SKM-1 (cell line): ENCODE measurements at regions not wholly inside any gene's neighbourhood (a gene's known extent, or its start where the extent isn't known, plus 50 kb on each side); places are given as distances from the start of the nearest gene placed in this dataset.

ENCODE experiments used
- DNase-seq: peaks from one replicate; lab custom pipeline; 2025; ENCODE audit not compliant: unreplicated experiment; lab: John Stamatoyannopoulos, UW

DNA sequence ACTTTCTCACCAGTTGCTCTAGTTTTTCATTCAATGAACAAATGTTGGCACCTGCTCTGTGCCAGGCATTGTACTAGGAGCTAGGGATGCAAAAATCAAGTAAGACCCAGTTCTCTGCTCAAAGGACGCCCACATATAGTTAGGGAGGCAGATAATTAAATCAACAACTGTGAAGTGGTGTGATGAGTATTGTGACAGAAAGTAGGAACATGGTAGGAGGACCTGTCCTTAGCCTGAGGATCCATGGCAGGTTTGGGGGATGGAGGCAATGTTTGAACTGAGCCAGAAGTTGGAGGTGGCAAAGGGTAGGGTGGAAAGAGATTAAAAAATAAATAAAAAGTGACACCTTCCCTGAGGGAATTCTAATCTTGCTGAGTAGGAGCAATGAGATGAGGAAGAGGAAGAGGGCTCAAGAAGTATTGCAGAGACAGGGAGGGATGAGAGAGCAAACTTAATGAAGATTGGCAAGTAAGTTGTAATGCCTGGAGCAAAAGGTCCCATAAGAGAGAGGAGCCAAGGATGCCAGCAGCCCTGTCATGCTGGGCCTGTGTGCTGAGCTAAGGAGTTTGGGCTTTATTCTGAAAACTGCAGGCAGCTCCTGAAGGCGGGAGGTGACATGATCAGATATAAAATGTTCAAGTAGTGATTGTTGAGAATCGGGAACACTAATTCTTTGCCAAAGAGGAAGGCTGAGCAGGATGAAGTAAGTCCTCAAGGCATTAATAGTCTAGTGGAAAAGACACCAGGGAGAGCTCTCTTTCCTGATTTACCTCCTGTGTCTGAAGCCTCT is 184.3 kb upstream of the PPP2R3A start:
- no peak for DNase-seq

DNA sequence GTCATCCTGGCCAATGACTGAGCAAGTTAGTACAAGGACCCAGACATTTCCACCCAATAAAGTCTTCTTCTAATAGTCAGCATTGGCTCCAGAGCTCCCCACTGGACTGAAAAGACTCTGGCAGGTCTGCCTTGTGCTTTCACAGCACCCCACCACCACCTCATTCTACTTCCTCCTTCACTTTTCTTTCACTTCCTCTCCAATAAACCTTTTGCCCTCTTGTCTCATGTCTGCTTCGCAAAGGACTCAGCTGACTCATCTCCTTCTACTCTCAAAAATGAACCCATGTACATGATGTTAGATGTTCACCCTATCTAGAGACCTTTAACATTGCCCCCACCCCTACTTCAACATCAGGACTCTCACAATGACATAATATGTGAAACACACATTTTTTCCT is 181.0 kb upstream of the PPP2R3A start:
- peak; percentile 56 for DNase-seq

DNA sequence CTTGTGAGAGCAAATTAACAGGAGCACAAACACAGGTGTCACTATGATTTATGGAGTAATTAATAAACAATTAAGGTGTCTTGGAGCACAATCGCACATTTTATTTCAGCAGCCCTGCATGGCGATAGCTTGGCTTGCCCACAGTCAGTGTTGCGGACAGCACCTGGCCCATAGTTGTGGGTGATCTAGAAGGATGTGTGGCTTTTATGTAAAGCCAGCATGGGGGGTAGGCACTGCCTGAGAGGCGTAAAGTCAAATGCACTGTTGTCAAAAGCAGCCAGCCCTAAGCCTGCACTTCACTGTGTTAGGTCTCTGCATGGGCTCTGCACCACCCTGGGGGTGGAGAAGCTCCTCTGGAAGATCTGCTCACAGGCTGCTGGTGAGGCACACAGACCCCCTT is 177.4 kb upstream of the PPP2R3A start:
- DNase-seq, result no peak

DNA sequence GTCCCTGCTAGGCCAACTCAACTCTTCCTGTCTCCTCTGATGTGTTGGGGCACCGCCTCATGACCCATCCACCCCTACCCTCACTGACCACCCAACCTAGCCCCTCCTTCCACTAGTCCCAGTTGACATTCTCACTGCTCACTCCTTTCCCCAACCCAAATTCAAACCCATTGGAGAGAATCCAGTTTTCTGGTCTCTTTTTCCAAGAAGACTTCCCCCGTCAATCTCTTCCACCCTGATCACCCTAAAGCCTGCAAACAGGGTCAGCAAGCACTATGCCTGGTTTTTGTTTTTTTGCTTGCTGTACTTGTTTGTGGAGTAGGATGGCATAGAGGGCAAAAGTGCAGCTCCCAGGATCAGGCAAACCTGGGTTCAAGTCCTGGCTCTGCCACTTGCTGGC is 176.6 kb upstream of the PPP2R3A start:
- DNase-seq, result no peak

DNA sequence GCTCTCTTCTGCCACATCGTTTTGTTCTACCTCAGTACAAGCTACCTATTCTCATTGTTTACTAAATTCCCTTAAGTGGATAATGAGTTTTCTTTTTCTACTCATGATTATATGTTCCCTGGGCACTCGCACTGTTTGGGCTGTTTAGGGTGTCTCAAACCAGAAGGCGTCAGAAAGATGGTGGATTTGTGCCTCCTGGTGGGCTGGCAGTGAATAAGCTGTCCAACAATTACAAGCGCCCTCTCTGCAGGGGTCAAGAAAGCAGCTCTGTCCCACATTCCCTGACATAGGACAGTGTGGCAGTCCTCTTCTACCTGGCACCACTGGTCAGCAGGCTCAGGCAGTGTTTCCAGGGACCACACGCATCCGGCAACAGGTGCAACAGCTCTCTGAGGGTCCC is 173.4 kb upstream of the PPP2R3A start:
- no peak for DNase-seq

DNA sequence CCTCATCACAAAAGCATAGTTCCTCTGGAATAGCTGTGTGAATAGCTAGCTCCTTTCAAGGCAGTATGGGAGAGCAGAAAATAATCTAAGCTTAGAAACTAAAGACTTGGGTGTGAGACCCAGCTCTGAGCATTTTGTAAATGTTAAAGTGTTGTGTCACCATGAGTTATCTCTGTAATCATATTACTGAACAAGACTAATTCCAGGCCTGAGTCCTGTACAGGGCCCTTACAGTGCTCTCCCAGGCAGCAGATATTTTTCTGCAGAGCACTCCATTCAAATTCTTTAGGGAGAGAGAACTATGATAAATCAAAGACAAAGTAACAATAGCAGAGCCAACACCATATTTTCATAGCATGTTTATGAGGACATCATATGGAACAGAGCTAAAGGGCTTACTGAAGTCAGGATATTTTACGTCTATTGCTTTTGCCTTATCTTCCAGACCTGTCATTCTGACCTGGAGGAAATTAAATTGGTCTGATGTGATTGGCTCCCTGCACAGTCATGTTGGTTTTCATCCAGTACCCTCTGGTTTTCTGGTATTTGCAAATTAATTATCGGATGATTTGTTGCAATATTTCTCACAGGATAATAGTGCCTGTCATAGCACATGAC is 172.6 kb upstream of the PPP2R3A start:
- DNase-seq, result no peak

DNA sequence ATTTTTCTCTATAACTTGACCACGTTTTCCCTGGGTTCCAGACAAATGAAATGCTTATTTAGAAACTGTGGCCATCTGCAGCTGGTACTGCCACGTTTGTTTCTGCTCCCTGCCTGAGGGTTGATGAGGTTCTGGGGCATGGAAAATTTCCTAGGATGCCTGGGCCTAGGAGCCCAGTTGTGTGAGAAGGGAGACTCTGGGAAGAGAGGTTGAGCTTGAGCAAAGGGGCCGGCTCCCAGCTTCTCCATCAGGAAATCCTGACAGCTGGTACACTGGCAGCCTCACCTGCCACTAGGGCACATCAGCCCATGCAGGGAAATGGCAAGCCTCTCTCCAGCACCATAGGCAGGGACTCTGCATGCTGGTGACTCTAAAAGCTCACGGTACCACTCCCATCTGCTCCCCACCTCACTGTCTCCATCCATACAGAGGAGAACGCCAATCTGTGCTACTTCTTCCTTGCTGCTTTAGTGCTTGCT is 165.4 kb upstream of the PPP2R3A start:
- no peak for DNase-seq

DNA sequence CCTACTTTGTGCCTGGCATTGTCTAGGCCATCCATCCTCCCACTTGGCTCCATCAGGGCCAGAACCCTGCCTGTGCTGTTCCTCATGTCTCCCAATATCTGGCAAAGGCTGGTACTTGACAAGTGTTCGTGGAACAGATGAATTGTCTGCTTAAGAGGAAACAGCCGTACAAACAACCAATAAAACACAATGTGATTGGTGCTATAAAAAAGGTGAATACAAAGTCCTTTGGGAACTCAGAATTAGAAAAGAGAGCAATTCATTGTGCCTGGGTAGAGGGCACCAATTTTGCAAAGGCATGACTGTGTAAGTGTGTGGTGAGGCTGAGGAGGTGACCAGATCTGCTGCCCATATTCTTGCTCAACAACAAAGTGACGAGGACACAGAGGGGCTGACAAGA is 164.5 kb upstream of the PPP2R3A start:
- no peak for DNase-seq

DNA sequence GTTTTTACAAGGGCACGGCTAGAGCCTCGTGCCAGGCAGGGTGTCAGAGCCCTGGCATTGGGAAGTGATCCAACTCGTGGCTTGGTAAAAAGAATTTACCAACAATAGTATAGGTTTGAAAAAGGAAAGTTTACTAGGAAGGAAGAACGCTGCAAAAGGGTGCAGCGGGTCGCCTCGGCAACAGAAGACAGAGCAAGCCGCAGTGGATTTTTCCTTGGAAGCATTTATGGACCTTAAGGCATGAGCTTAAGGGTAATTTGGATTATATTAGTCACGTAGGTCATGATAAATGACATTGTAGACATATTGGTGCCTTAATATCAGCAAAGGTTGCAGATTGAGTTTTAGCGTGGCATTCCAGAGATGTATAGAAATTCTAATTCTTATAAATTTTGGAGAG is 163.4 kb upstream of the PPP2R3A start:
- DNase-seq, result no peak

DNA sequence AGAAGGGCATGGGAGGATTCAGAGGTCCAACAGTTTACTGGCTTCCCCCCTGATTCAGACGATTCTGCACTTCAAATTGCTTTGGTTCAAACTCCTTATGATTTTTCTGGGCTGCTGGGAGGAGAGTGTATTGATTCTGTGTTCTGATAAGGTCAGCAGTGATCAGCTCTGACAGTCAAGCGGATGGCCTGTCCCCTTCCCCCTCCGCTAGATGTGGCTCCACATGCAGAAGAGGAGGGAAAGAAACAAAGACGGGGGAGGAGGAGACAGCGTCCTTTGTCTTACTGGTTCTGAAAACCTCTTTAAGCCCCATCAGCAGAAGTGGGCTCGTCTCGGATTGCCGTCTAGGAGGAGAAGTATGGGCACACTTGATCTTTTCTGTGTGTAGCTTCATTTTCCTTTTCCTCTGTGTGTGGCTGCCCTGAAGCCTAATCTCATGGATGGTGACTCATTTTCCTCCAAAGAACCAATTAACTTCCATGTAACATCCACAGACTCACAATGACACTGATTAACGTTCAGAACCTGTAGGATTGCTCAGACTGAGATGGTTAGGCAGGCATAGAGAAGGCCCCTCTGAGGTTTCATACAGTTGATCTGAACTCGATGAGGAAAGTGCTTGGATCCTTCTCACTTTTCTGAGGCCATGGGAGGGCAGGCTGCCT is 162.4 kb upstream of the PPP2R3A start:
- no peak for DNase-seq

DNA sequence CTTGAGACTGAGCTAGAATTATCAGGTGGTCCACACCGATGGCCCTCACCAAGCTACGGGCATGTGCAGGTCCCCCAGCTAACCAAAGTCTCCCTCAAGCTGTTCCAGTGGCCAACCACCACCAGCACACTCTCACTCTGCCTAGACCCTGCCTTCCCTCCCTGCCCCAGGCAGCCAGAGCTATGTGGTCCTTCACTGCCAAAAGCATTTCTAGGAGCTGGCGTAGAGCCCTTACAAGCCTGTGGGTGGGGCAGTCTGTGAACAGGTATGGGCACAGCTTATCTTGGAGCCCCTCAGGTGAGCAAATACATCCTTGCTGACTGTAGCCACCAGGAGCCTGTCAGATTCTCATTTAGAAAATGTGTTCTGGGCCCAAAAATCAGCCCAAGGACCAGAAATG is 159.8 kb upstream of the PPP2R3A start:
- DNase-seq, result no peak

DNA sequence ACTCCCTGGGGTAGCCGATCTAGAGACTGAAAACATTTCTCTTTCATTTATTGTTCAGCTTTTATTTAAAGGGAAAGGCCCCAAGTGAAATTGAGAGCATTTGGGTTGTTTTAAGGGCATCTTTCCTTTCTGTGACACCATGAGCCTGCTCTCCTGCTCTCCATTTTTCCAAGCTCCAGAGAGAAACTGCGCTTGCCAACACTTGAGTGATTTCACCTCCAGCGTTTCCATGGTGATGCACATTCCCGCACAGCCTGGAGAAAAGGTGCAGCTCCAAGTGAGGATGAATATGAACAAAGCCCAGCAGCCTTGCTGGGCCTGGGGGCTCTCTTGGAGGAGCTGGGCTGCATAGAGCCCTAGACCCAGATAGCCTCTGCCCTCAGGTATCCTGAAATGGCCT is 159.2 kb upstream of the PPP2R3A start:
- no peak for DNase-seq

DNA sequence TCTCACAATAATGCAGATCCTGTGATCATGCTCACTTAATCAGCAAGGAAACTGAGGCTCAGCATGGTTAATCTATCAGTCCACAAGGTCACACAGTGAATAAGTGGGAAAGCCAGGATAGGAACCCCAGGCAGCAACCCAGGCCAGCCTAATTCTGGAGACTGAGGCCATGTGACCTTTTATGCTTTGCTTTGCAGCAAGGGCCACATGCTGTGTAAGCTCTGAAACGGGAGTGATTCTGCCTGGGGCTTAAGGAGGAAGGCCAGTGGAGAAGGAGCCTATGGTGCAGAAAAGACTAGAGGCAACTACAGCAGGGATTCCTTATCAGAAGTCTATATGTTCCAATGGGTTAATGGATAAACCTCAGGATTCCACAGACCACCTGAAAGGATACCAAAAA is 157.6 kb upstream of the PPP2R3A start:
- no peak for DNase-seq

DNA sequence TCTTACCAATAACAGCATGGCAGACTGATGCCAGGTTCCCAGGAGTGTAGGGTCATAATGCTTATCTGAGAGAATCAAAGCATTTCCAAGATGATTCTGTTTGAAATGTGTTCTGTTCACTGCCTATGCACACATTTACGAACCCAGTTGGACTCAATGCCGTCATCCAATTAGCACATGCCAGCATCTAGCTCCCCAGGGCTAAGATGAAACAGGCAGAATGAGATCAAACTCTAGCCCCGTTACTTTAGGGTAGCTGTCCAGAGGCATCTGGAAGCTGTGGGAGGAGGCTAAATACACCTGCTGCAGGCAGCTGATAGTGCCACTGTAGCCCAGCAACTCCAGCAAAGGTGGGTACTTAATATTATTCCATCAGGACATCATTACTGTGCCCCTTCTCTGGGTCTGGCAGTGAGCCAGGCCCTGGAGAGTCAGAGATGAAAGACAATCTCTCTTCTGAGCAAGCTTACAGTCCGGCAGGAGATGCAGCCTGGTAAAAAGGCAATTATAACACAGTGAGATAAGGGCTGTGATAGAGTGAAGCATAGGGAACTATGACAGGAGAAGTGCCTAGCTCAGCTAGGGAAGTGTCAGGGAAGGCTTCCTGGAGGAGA is 156.4 kb upstream of the PPP2R3A start:
- DNase-seq, result no peak

DNA sequence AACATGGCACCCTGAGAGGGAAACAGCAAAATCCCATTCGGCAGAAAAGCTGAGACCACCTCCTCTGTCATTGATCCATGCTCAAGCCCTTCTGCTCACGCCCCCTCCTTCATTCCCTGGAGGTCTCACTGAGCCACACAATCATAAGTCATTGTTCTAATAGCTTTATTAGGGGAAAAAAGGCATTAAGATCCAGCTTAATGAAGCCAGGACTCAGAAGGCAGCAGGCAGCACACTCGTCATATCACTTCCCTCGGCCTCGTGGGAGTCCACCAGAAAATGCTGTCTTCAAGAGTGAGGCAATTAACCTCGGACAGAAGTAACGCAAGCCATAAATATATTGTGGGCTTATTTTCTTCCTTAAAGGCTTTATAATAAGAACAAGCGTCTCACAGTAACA is 153.9 kb upstream of the PPP2R3A start:
- DNase-seq, result no peak

DNA sequence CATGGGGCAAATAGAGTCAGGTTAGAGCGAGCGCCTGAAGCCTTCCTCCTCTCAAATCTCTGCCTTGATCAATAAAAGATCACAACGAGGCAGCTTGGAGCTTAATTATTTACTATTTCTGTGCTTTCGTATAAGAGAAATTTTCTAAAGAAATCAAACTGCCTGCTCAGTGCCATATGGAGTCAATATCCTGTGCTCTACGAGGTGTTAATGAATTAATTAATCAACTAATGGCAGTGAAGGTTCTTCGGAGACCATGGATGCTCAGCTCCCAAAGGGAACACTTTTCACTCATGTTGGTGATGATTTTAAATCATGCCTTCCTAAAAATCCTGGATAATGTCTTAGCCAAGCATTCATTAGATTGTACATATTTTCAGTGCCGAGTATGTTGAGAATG is 153.5 kb upstream of the PPP2R3A start:
- no peak for DNase-seq

DNA sequence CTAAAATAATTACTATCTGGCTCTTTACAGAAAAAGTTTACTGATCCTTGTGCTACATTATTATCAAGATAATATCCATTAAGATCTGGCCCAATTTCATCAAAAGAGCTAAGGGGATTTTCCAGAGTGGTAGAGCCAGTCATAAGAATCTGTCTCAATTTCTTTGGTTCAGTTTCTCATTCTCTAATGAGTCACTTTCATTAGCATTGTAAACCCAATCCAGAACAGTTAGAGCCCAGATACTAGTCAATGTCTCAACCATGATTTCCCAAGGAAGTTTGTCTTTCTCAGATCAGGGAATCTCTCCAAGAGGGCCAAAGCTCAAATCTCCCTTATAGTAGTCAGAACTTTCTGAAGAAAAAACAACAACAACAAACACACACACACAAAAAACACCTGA is 131.1 kb upstream of the PPP2R3A start:
- DNase-seq, result no peak

DNA sequence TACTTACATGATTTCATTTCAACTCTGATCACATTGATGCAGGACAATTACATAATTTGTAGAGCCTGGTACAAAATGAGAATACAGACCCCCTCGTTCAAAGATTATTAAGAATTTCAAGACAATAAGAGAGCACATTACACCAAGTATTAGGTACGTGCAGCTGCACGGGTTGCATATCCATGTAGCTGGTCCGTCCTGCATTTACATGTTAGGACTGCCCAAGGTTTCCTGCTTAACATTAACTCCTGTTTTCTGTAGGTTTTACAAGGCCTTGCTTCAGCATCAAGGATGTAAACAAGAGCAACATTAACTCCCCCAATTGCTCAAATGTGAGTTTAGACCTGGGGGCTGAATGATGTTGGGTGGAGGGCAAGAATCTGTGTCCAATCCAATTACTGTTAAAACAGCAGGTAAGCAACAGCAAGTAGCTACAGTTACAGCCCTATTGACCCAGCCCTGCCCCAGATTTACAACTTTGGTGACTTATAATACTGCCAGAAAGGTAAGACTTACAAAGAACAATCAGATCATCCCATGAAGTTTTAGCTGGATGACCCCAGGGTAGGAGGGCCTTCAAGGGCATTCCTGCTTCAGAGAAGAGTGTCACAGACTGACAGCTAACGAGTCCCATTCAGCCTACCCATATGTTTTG is 127.4 kb upstream of the PPP2R3A start:
- DNase-seq, result no peak

DNA sequence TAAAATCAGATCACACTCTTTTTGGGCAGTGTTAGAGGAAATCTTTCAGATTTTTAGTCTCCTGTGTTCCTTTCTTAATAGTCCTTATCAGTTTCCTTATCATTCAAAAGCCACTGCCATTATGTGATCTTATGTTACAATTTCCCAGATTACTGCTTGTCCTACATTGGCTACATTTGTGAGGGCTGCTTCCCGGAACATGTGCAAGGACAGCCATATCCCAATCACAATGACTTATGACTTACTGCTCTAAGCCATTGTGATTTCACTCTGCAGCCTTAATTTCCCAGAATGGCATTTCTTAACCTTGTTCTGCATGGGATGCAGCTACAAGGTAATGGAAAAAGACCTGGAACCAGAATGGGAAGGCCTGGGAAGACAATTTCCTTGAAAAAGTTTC is 125.1 kb upstream of the PPP2R3A start:
- no peak for DNase-seq

DNA sequence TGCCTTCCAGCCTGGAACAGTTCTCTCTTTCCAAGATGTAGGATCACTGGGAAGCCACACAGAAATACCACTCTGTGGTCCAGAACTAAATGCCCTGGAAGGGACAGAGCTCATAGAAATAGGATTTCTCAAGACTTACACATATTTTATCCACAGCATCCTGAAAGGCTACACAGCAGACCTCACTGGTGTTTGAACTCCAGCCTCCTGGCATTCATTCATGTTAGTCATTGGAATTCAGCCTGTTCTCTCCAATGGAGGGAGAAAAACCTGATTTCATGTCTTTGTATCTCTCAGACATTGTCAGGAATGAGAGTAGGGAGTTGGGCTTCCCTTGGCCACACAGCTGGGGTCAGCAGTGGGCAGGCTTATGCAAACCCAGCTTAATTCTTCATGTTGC is 121.1 kb upstream of the PPP2R3A start:
- DNase-seq, result no peak

DNA sequence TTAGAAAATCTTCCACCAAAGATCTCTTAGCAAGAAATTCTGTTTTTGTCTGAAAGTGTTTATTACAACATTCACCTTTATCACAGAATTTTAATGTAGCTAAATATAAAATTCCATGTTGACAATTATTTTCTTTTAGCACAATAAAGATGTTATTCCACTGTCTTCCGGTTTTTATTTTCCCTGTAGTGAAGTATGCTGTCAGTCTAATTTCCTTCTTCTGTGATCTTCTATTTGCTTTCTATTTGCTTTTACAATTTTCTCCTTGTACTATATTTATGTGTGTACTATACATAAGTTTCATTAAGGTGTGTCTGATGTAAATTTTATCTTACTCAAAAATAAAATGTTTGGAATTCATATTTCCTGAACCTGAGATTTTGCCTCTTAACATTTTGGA is 117.5 kb upstream of the PPP2R3A start:
- no peak for DNase-seq
